ENCODE measurements at regions not wholly inside any gene's neighbourhood (a gene's known extent, or its start where the extent isn't known, plus 50 kb on each side); places are given as distances from the start of the nearest gene placed in this dataset.

GRCh38 chr21:23021481-23021880 lies 2023.3 kb downstream of the NCAM2 start:
- ChIA-PET POLR2A (no interaction called here), CTCF (no interaction called here)
- no peak for DNase-seq (ENCODE audit: low read depth, low spot score)
- no peak overlapping the region for H3K4me3 ChIP-seq (ENCODE audit: low read depth, low read length)
- no peak for TF ChIP-seq CTCF (IDR thresholded peaks at IDR 0.05; ENCODE audit: insufficient read depth, low read length, missing control alignments)

GRCh38 chr21:23026878-23027277 lies 2028.7 kb downstream of the NCAM2 start:
- H3K4me3 ChIP-seq (ENCODE audit: low read depth, low read length) = no peak overlapping the region
- DNase-seq (ENCODE audit: low read depth, low spot score) = no peak
- TF ChIP-seq CTCF (IDR thresholded peaks at IDR 0.05; ENCODE audit: insufficient read depth, low read length, missing control alignments) = no peak
- ChIA-PET POLR2A (no interaction called here), CTCF (no interaction called here)

GRCh38 chr21:23039846-23040245 lies 2041.6 kb downstream of the NCAM2 start:
- ChIA-PET CTCF (no interaction called here), POLR2A (no interaction called here)
- TF ChIP-seq CTCF (IDR thresholded peaks at IDR 0.05; ENCODE audit: insufficient read depth, low read length, missing control alignments) = no peak
- DNase-seq (ENCODE audit: low read depth, low spot score) = no peak
- H3K4me3 ChIP-seq (ENCODE audit: low read depth, low read length) = no peak overlapping the region

- no peak for TF ChIP-seq CTCF (IDR thresholded peaks at IDR 0.05; ENCODE audit: insufficient read depth, low read length, missing control alignments)
- no peak for DNase-seq (ENCODE audit: low read depth, low spot score)
- ChIA-PET POLR2A (no interaction called here), CTCF (no interaction called here)
- H3K4me3 ChIP-seq (ENCODE audit: low read depth, low read length) = no peak overlapping the region
Observed at GRCh38 chr21:23045955-23046354, 2047.7 kb downstream of the NCAM2 start.

- POLR2A ChIA-PET = no interaction called here
- CTCF ChIA-PET = no interaction called here
- no peak overlapping the region for H3K4me3 ChIP-seq (ENCODE audit: low read depth, low read length)
- no peak for DNase-seq (ENCODE audit: low read depth, low spot score)
- no peak for TF ChIP-seq CTCF (IDR thresholded peaks at IDR 0.05; ENCODE audit: insufficient read depth, low read length, missing control alignments)
Observed at GRCh38 chr21:23067672-23068071, 2069.5 kb downstream of the NCAM2 start.

GRCh38 chr21:23083242-23083641 lies 2085.0 kb downstream of the NCAM2 start:
- DNase-seq (ENCODE audit: low read depth, low spot score) = no peak
- ChIA-PET POLR2A (no interaction called here), CTCF (no interaction called here)
- no peak for TF ChIP-seq CTCF (IDR thresholded peaks at IDR 0.05; ENCODE audit: insufficient read depth, low read length, missing control alignments)
- no peak overlapping the region for H3K4me3 ChIP-seq (ENCODE audit: low read depth, low read length)

All from AG04449 (cell line).